AG09319 (cell line): ENCODE measurements at regions not wholly inside any gene's neighbourhood (a gene's known extent, or its start where the extent isn't known, plus 50 kb on each side); places are given as distances from the start of the nearest gene placed in this dataset.

Experiments used
- DNase-seq: peaks from one replicate; pipeline ENCODE4 v3.0.0-alpha.2; 2010; ENCODE audit warnings: low read depth; ENCODE audit errors: extremely low read depth
- CTCF ChIP-seq: IDR thresholded peaks from 2 replicates; pipeline ENCODE4 v1.5.1; 2011; ENCODE audit warnings: low read depth, mild to moderate bottlenecking, inconsistent platforms, low read length, moderate library complexity

GRCh38 chr12:39033782-39034181 lies 128.4 kb upstream of the CPNE8 start:
- TF ChIP-seq CTCF = no peak
- DNase-seq = no peak

DNA sequence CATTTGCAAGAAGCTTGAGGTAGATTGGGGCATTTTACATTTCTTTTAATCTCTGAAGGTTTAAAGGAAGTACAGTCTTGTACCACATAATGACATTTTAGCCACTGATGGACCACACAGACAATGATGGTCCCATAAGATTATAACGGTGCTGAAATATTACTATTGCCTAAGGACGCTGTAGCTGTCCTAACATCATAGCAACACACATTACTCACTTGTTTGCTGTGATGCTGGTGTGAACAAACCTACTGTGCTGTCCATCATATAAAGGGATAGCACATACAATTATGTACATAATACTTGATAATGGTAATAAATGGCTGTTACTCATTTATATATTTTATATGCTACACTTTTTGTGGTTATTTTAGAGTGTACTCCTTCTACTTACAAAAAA lies 127.1 kb upstream of the CPNE8 start:
- DNase-seq = no peak
- no peak for TF ChIP-seq CTCF

- DNase-seq = no peak
- no peak for TF ChIP-seq CTCF
Measured at GRCh38 chr12:39032034-39032433, 126.6 kb upstream of the CPNE8 start.

- no peak for TF ChIP-seq CTCF
- DNase-seq = no peak
Measured at GRCh38 chr12:39028382-39028781, 123.0 kb upstream of the CPNE8 start.

DNA sequence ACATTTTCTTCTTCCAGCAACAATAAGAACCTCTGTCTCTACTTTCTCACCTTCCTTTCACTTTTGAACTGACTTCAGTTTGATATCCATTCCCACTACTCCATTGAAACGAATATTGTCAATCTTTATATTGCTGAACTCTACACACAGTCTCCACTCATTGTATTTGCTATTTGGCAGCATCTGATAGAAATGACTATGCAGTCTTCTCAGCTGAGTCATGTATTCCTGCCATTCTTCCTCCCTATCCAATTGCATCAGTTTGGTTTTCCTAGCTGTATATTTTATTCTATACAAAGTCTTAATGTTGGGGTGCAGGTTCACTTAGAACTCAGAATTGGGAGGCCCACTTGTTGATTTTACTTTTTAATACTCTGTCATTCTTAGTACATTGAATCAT lies 107.5 kb upstream of the CPNE8 start:
- no peak for TF ChIP-seq CTCF
- no peak for DNase-seq

DNA sequence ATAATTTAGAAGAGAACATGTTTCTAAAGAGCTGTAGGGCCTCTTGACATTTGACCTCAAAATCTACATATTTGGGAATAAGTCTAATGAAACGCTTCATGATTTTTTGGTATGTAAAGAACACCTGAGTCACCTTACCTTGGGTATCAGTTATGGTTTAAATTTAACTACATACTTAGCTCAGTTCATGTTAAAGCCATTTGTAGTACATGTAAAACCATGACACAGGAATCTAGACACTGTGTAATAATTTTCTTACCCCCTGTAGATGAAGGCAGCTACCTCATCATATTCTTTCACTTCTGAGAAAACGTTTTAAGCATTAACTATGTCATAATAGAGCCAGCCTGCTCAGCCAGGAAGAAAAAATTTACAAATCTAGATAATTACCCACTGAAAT lies 105.8 kb upstream of the CPNE8 start:
- no peak for DNase-seq
- no peak for TF ChIP-seq CTCF

DNA sequence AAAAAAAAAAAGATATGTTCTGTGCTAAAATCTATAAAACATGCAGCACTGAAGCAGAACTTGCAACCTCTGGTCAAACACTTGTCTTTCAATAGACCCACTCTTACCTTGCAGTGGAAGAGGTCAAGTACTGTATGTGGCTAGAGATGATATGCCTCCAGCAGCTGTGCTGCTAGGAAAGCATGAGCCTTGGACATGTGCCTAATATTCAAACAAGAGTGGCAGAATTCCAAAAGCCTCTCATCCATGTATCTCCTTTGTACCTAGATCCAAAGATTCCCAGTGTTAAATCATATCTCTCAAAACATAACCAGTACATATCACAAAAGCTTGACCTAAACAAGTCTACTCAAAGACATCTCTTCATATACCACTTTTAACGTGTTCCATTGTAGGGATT lies 105.0 kb upstream of the CPNE8 start:
- no peak for TF ChIP-seq CTCF
- DNase-seq = no peak
